Gastrocnemius medialis (tissue), 4 donors: ENCODE measurements at regions not wholly inside any gene's neighbourhood (a gene's known extent, or its start where the extent isn't known, plus 50 kb on each side); places are given as distances from the start of the nearest gene placed in this dataset.
"Not testable (repeated sequence)": the region's sequence is repeated elsewhere in the genome, so short reads cannot be mapped to it uniquely, and the experiment has no call there.

ENCODE experiments used
- ATAC-seq, 2 donors: fragments of 150-250 bp; one replicate each; pipeline ENCODE4 v1.9.1; 2016
- DNase-seq, 2 donors: peaks; one replicate each; pipeline ENCODE4 v3.0.0-alpha.2; 2019
- H3K27ac ChIP-seq, 4 donors: fragments of 200-600 bp; sonication (generic); 1 replicate in 1 of 4; 2 replicates in 3 of 4; pipeline ENCODE4 v1.5.1; 2016 to 2018; ENCODE audit warnings: mild to moderate bottlenecking in 2 of 4, moderate library complexity in 1 of 4
- H3K27me3 ChIP-seq, 3 donors: fragments of 200-600 bp; sonication (generic) in 2 of 3; 1 replicate in 1 of 3; 2 replicates in 2 of 3; pipeline versions ENCODE4 v1.5.1 to v1.6.0; 2016 to 2019; ENCODE audit warnings: mild to moderate bottlenecking in 1 of 3, moderate library complexity in 1 of 3
- H3K36me3 ChIP-seq, 2 donors: fragments of 200-600 bp; sonication (generic) in 1 of 2; one replicate each; pipeline ENCODE4 v1.5.1; 2017 to 2018
- H3K4me1 ChIP-seq, 2 donors: fragments of 200-600 bp; sonication (generic) in 1 of 2; one replicate each; pipeline ENCODE4 v1.5.1; 2016 to 2017; ENCODE audit warnings: mild to moderate bottlenecking in 2 of 2
- H3K4me3 ChIP-seq, 4 donors: fragments of 200-600 bp; sonication (generic) in 3 of 4; 1 replicate in 1 of 4; 2 replicates in 3 of 4; pipeline ENCODE4 v1.5.1; 2016 to 2019; ENCODE audit warnings: mild to moderate bottlenecking in 2 of 4
- H3K9me3 ChIP-seq, 3 donors: fragments of 200-600 bp; sonication (generic) in 2 of 3; 1 replicate in 1 of 3; 2 replicates in 2 of 3; pipeline ENCODE4 v1.5.1; 2016 to 2019
- CTCF ChIP-seq, 5 experiments: fragments of 450-650 bp in 3 of 5; fragments of 200-600 bp in 2 of 5; sonication (generic) in 2 of 5; IDR thresholded peaks in 4 of 5; conservative IDR thresholded peaks in 1 of 5; 1 replicate in 4 of 5; 2 replicates in 1 of 5; pipeline ENCODE4 v1.5.1; 2016 to 2019; ENCODE audit warnings: antibody characterized with exemption in 5 of 5, mild to moderate bottlenecking in 3 of 5, moderate library complexity in 3 of 5
- POLR2A ChIP-seq, 2 donors: fragments of 450-650 bp; IDR thresholded peaks; one replicate each; pipeline ENCODE4 v1.6.1; 2017; ENCODE audit warnings: antibody characterized with exemption in 2 of 2, mild to moderate bottlenecking in 2 of 2, moderate library complexity in 2 of 2
- in situ Hi-C, 4 donors: fragments of 200-750 bp; cut with MboI; loops; one replicate each; pipeline versions ENCODE4 v1.15.0 to v1.8.0; 2017; ENCODE audit warnings: low sequenced_read_pairs in 4 of 4
- intact Hi-C: fragments of 100-400 bp; cut with DNase I; formaldehyde crosslinking; loops from one replicate; pipeline ENCODE4 v1.15.1; 2023; ENCODE audit warnings: low total_unique reads

- Histone ChIP-seq H3K4me1 (no peaks in the 10 kb centered on the region), H3K4me3 (no peak overlapping the region), H3K36me3 (no peaks in the 10 kb centered on the region), H3K9me3 (no peaks in the 10 kb centered on the region), H3K27ac (no peak overlapping the region), H3K27me3 (no peaks in the 10 kb centered on the region)
- in situ Hi-C loops: no loop called here
- intact Hi-C loops: no loop called here
- ATAC-seq (no peak), DNase-seq (no peak)
- TF ChIP-seq CTCF (IDR thresholded peaks at IDR 0.05 in 4 of 5, conservative IDR thresholded peaks at IDR 0.05 in 1 of 5): no peak
- TF ChIP-seq POLR2A (IDR thresholded peaks at IDR 0.05): no peak
Measured at GRCh38 chr14:105646175-105646574, 119.8 kb downstream of the TMEM121 start.

- H3K27ac ChIP-seq, H3K4me3 ChIP-seq, ATAC-seq, H3K36me3 ChIP-seq, DNase-seq, intact Hi-C loops, H3K9me3 ChIP-seq, H3K4me1 ChIP-seq, H3K27me3 ChIP-seq, in situ Hi-C loops: not testable (repeated sequence)
Measured at GRCh38 chr14:105646711-105647281, 120.4 kb downstream of the TMEM121 start.

GRCh38 chr14:105647426-105647783 lies 121.0 kb downstream of the TMEM121 start:
- DNase-seq, intact Hi-C loops, H3K27ac ChIP-seq, in situ Hi-C loops, H3K27me3 ChIP-seq, H3K9me3 ChIP-seq, ATAC-seq, H3K4me3 ChIP-seq, H3K4me1 ChIP-seq, H3K36me3 ChIP-seq: not testable (repeated sequence)

- no peak for DNase-seq
- no peaks in the 10 kb centered on the region for H3K9me3 ChIP-seq
- H3K4me3 ChIP-seq: no peak overlapping the region
- in situ Hi-C loops: no loop called here
- H3K4me1 ChIP-seq: no peaks in the 10 kb centered on the region
- intact Hi-C loops: no loop called here
- no peaks in the 10 kb centered on the region for H3K36me3 ChIP-seq
- TF ChIP-seq CTCF (IDR thresholded peaks at IDR 0.05 in 4 of 5, conservative IDR thresholded peaks at IDR 0.05 in 1 of 5): no peak
- no peak for TF ChIP-seq POLR2A (IDR thresholded peaks at IDR 0.05)
- no peak overlapping the region for H3K27ac ChIP-seq
- no peak for ATAC-seq
- H3K27me3 ChIP-seq: no peaks in the 10 kb centered on the region
Measured at GRCh38 chr14:105647784-105648608, 121.6 kb downstream of the TMEM121 start.

- intact Hi-C loops, H3K36me3 ChIP-seq, H3K27me3 ChIP-seq, H3K27ac ChIP-seq, H3K9me3 ChIP-seq, H3K4me1 ChIP-seq, ATAC-seq, DNase-seq, in situ Hi-C loops, H3K4me3 ChIP-seq: not testable (repeated sequence)
Measured at GRCh38 chr14:105648609-105649535, 122.5 kb downstream of the TMEM121 start.

- ATAC-seq, H3K36me3 ChIP-seq, H3K27me3 ChIP-seq, H3K4me3 ChIP-seq, H3K9me3 ChIP-seq, DNase-seq, H3K27ac ChIP-seq, H3K4me1 ChIP-seq, in situ Hi-C loops, intact Hi-C loops: not testable (repeated sequence)
Measured at GRCh38 chr14:105652317-105652716, 125.9 kb downstream of the TMEM121 start.

GRCh38 chr14:105653921-105654320 lies 127.5 kb downstream of the TMEM121 start:
- in situ Hi-C loops, H3K36me3 ChIP-seq, H3K4me1 ChIP-seq, H3K9me3 ChIP-seq, H3K4me3 ChIP-seq, H3K27ac ChIP-seq, intact Hi-C loops, DNase-seq, H3K27me3 ChIP-seq, ATAC-seq: not testable (repeated sequence)

- DNase-seq, H3K4me1 ChIP-seq, ATAC-seq, H3K4me3 ChIP-seq, H3K36me3 ChIP-seq, intact Hi-C loops, H3K27ac ChIP-seq, H3K27me3 ChIP-seq, in situ Hi-C loops, H3K9me3 ChIP-seq: not testable (repeated sequence)
Measured at GRCh38 chr14:105659255-105659654, 132.9 kb downstream of the TMEM121 start.
